GM12878 (cell line): ENCODE measurements at regions not wholly inside any gene's neighbourhood (a gene's known extent, or its start where the extent isn't known, plus 50 kb on each side); places are given as distances from the start of the nearest gene placed in this dataset.

Experiments
- DPF2 ChIP-seq: fragments of 450-650 bp; IDR thresholded peaks from 2 replicates; pipeline ENCODE4 v1.6.1; 2017; ENCODE audit warnings: mild to moderate bottlenecking
- EZH2 ChIP-seq: IDR thresholded peaks from 2 replicates; pipeline ENCODE4 v1.6.1; 2012; ENCODE audit warnings: low read depth, mild to moderate bottlenecking, control low read depth, inconsistent platforms, low read length, borderline replicate concordance; ENCODE audit not compliant: control insufficient read depth
- FOXK2 ChIP-seq: fragments of 450-650 bp; IDR thresholded peaks from 2 replicates; pipeline ENCODE4 v1.6.1; 2017; ENCODE audit warnings: mild to moderate bottlenecking, moderate library complexity
- FOXM1 ChIP-seq: IDR thresholded peaks from 2 replicates; pipeline ENCODE4 v1.6.1; 2012; ENCODE audit warnings: low read depth, mild to moderate bottlenecking, inconsistent platforms, low read length, moderate library complexity
- NBN ChIP-seq: fragments of 450-650 bp; IDR thresholded peaks from 2 replicates; pipeline ENCODE4 v1.6.1; 2016
- NFIC ChIP-seq: IDR thresholded peaks from 2 replicates; pipeline ENCODE4 v1.6.1; 2012; ENCODE audit warnings: low read depth, mild to moderate bottlenecking, inconsistent platforms, low read length, moderate library complexity
- NFYA ChIP-seq: IDR thresholded peaks from 2 replicates; pipeline ENCODE4 v1.6.1; 2011; ENCODE audit warnings: low read depth, mild to moderate bottlenecking, low read length, improper control_type of control experiment, borderline replicate concordance
- TF ChIP-seq, protein P1 (sequence below), 3 experiments: IDR thresholded peaks in 2 of 3; conservative IDR thresholded peaks in 1 of 3; 2 replicates each; pipeline ENCODE4 v1.5.1; 2011; ENCODE audit warnings: low read depth in 3 of 3, low read length in 3 of 3, mild to moderate bottlenecking in 3 of 3, control low read depth in 2 of 3, moderate library complexity in 2 of 3, inconsistent platforms in 1 of 3, mixed read lengths in 1 of 3; ENCODE audit not compliant: control insufficient read depth in 2 of 3, insufficient read depth in 1 of 3; ENCODE audit errors: extremely low read depth in 1 of 3

DNA sequence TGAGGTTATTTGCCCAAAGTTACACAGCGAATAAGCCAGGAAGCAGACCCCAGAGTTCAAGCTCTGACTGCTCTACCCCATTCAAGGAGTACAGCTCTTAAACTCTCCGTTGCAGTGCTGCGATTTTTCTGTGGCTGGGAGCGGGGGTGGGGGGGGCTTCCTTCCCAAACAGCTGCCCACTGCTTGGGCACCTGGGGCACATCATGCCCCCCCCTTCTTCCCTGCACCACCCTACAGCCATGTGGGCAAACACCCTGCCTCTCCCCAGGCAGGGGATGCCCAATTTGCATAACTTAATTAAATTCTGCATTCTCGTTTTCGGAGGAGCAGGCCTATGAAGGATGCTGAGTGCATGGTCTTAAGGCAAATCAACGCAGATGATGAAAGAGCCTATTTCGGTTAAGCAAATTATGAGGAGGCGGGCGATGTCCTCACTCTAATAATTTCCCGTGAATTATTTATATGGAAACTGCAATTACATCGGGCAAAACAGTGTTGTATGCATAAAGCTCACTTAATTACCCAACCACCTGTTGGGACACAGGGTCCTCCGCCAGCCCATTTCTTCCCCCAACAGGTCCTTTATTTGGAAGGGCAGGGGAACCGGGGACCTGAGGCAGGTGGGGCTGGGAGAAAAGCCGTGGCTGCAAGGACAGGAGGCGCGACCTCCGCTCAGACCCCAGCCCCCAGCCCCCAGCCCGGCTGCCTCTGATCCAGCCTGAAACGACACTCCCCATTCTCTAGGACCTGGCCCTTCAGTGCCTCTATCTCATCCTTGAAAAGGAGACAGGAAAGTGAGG is 610.5 kb downstream of the BUD13 start:
- no peak for TF ChIP-seq FOXM1
- no peak for TF ChIP-seq FOXK2
- TF ChIP-seq NBN = no peak
- no peak for TF ChIP-seq DPF2
- TF ChIP-seq, protein P1, sequence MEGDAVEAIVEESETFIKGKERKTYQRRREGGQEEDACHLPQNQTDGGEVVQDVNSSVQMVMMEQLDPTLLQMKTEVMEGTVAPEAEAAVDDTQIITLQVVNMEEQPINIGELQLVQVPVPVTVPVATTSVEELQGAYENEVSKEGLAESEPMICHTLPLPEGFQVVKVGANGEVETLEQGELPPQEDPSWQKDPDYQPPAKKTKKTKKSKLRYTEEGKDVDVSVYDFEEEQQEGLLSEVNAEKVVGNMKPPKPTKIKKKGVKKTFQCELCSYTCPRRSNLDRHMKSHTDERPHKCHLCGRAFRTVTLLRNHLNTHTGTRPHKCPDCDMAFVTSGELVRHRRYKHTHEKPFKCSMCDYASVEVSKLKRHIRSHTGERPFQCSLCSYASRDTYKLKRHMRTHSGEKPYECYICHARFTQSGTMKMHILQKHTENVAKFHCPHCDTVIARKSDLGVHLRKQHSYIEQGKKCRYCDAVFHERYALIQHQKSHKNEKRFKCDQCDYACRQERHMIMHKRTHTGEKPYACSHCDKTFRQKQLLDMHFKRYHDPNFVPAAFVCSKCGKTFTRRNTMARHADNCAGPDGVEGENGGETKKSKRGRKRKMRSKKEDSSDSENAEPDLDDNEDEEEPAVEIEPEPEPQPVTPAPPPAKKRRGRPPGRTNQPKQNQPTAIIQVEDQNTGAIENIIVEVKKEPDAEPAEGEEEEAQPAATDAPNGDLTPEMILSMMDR (IDR thresholded peaks at IDR 0.05 in 2 of 3, conservative IDR thresholded peaks at IDR 0.05 in 1 of 3; ENCODE audit: control insufficient read depth in 2 of 3, extremely low read depth in 1 of 3, insufficient read depth in 1 of 3, low read depth in 3 of 3, low read length in 3 of 3) = no peak
- TF ChIP-seq NFIC = no peak
- TF ChIP-seq NFYA = no peak
- TF ChIP-seq EZH2 = no peak
